Thyroid gland (tissue), 4 donors: ENCODE measurements at regions not wholly inside any gene's neighbourhood (a gene's known extent, or its start where the extent isn't known, plus 50 kb on each side); places are given as distances from the start of the nearest gene placed in this dataset.
"Not testable (repeated sequence)": the region's sequence is repeated elsewhere in the genome, so short reads cannot be mapped to it uniquely, and the experiment has no call there.

ENCODE experiments used
- DNase-seq, 2 donors: peaks; one replicate each; pipeline ENCODE4 v3.0.0-alpha.2; 2019
- H3K27ac ChIP-seq, 3 donors: fragments of 200-600 bp; sonication (generic); 1 replicate in 2 of 3; 2 replicates in 1 of 3; pipeline ENCODE4 v1.5.1; 2016 to 2019; ENCODE audit warnings: mild to moderate bottlenecking in 1 of 3, moderate library complexity in 1 of 3
- H3K27me3 ChIP-seq: fragments of 200-600 bp; sonication (generic); one replicate; pipeline ENCODE4 v1.5.1; 2019
- H3K36me3 ChIP-seq, 2 donors: fragments of 200-600 bp; sonication (generic); one replicate each; pipeline ENCODE4 v1.5.1; 2016 to 2019
- H3K4me1 ChIP-seq, 2 donors: fragments of 200-600 bp; sonication (generic); one replicate each; pipeline ENCODE4 v1.5.1; 2017 to 2019
- H3K4me3 ChIP-seq, 3 donors: fragments of 200-600 bp; sonication (generic); replicated peaks in 1 of 3; 1 replicate in 2 of 3; 2 replicates in 1 of 3; pipeline ENCODE4 v1.5.1; 2016; ENCODE audit warnings: mild to moderate bottlenecking in 1 of 3
- H3K9me3 ChIP-seq: fragments of 200-600 bp; sonication (generic); one replicate; pipeline ENCODE4 v1.5.1; 2017
- CTCF ChIP-seq, 6 experiments: fragments of 200-600 bp in 3 of 6; fragments of 450-650 bp in 3 of 6; sonication (generic) in 3 of 6; IDR thresholded peaks; one replicate each; pipeline ENCODE4 v1.5.1; 2016 to 2019; ENCODE audit warnings: antibody characterized with exemption in 6 of 6, mild to moderate bottlenecking in 2 of 6, inconsistent platforms in 1 of 6, moderate library complexity in 1 of 6
- POLR2A ChIP-seq, 2 donors: fragments of 450-650 bp; IDR thresholded peaks; one replicate each; pipeline ENCODE4 v1.6.1; 2017; ENCODE audit warnings: antibody characterized with exemption in 2 of 2, mild to moderate bottlenecking in 2 of 2, moderate library complexity in 1 of 2
- WGBS, 2 donors: methylation state at CpG; one replicate each; pipeline ENCODE4 v1.1.5; 2017; 5-methylcytosine and 5-hydroxymethylcytosine counted together
- intact Hi-C: fragments of 100-400 bp; cut with DNase I; formaldehyde crosslinking; loops from one replicate; pipeline ENCODE4 v1.15.1; 2023

- H3K4me3 ChIP-seq: no peak overlapping the region
- peak; percentile 10 to 48 for DNase-seq
- no peaks in the 10 kb centered on the region for H3K9me3 ChIP-seq
- H3K27ac ChIP-seq: no peak overlapping the region
- no peaks in the 10 kb centered on the region for H3K27me3 ChIP-seq
- WGBS, 2 donors: 24 to 41% methylated on average over 4 of the region's 4 CpGs
- intact Hi-C loops: no loop called here
- no peak for TF ChIP-seq CTCF (IDR thresholded peaks at IDR 0.05)
- H3K4me1 ChIP-seq: no peaks in the 10 kb centered on the region
- H3K36me3 ChIP-seq: no peaks in the 10 kb centered on the region
These were observed 59.6 kb upstream of the MAN2A1 start for GRCh38 chr5:109630093-109630492.

- no peaks in the 10 kb centered on the region for H3K9me3 ChIP-seq
- intact Hi-C loops: no loop called here
- H3K36me3 ChIP-seq: no peaks in the 10 kb centered on the region
- H3K4me1 ChIP-seq: no peaks in the 10 kb centered on the region
- no peaks in the 10 kb centered on the region for H3K27me3 ChIP-seq
- DNase-seq: no peak
- 84 to 88% methylated on average over 3 of the region's 3 CpGs for WGBS, 2 donors
- TF ChIP-seq CTCF (IDR thresholded peaks at IDR 0.05): no peak
- H3K27ac ChIP-seq: no peak overlapping the region
- no peak overlapping the region for H3K4me3 ChIP-seq
These were observed 61.1 kb upstream of the MAN2A1 start for GRCh38 chr5:109628591-109628990.

- DNase-seq, intact Hi-C loops, H3K9me3 ChIP-seq, H3K27ac ChIP-seq, H3K4me3 ChIP-seq, H3K36me3 ChIP-seq, H3K4me1 ChIP-seq, H3K27me3 ChIP-seq: not testable (repeated sequence)
- WGBS, 2 donors: 89 to 94% methylated on average over 5 of the region's 5 CpGs
These were observed 68.5 kb upstream of the MAN2A1 start for GRCh38 chr5:109621266-109621665.

GRCh38 chr5:109620651-109621050 is 69.1 kb upstream of the MAN2A1 start:
- no peak for DNase-seq

GRCh38 chr5:109619606-109620005 is 70.1 kb upstream of the MAN2A1 start:
- TF ChIP-seq CTCF (IDR thresholded peaks at IDR 0.05): no peak
- no peak for TF ChIP-seq POLR2A (IDR thresholded peaks at IDR 0.05)
- H3K27ac ChIP-seq: no peak overlapping the region
- no peak overlapping the region for H3K4me3 ChIP-seq
- no peaks in the 10 kb centered on the region for H3K36me3 ChIP-seq
- intact Hi-C loops: no loop called here
- H3K27me3 ChIP-seq: no peaks in the 10 kb centered on the region
- DNase-seq: no peak
- H3K4me1 ChIP-seq: peaks cover 0 to 6% of the 10 kb centered on the region in 2 donors
- no peaks in the 10 kb centered on the region for H3K9me3 ChIP-seq

More at GRCh38 chr5:109620651-109621050, 69.1 kb upstream of the MAN2A1 start:
- no peak for TF ChIP-seq POLR2A (IDR thresholded peaks at IDR 0.05)
- TF ChIP-seq CTCF (IDR thresholded peaks at IDR 0.05): no peak
- intact Hi-C loops: no loop called here
- peaks cover 0 to 6% of the 10 kb centered on the region in 2 donors for H3K4me1 ChIP-seq
- WGBS, 2 donors: 86 to 92% methylated on average over 1 of the region's 1 CpG
- no peaks in the 10 kb centered on the region for H3K27me3 ChIP-seq
- no peak overlapping the region for H3K27ac ChIP-seq
- no peaks in the 10 kb centered on the region for H3K9me3 ChIP-seq
- no peak overlapping the region for H3K4me3 ChIP-seq
- no peaks in the 10 kb centered on the region for H3K36me3 ChIP-seq

GRCh38 chr5:109619021-109619460 is 70.7 kb upstream of the MAN2A1 start:
- TF ChIP-seq POLR2A (IDR thresholded peaks at IDR 0.05) (no peak), CTCF (IDR thresholded peaks at IDR 0.05) (no peak)
- intact Hi-C loops: no loop called here
- no peaks in the 10 kb centered on the region for H3K36me3 ChIP-seq
- WGBS, 2 donors: 63 to 84% methylated on average over 3 of the region's 3 CpGs
- no peak overlapping the region for H3K27ac ChIP-seq
- no peaks in the 10 kb centered on the region for H3K27me3 ChIP-seq
- no peak for DNase-seq
- peaks cover 0 to 6% of the 10 kb centered on the region in 2 donors for H3K4me1 ChIP-seq
- H3K9me3 ChIP-seq: no peaks in the 10 kb centered on the region
- H3K4me3 ChIP-seq: no peak overlapping the region
